ENCODE measurements at regions not wholly inside any gene's neighbourhood (a gene's known extent, or its start where the extent isn't known, plus 50 kb on each side); places are given as distances from the start of the nearest gene placed in this dataset.

DNA sequence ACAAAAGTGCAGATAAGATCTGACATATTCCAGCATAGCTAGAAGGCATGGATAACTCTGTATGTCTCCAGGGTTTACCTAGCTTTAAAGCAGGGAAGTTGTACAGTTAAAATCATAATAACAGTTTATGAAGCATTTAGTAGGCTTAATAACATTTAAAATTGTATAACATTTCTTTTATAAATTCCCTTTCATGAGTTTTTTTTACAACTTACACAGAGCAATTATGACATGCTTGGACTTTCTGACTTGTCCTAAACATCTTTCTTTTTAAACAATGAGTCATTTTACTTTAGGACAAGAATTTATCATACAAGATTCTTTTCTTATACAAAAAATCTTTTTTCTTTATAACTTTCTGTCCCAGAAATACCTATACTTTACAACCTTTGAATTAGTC lies 408.5 kb upstream of the NEGR1 start:
- Histone ChIP-seq H3K4me3 (ENCODE audit: low read depth, low read length, poor library complexity, severe bottlenecking) (no peak overlapping the region), H3K9ac (ENCODE audit: low read length) (no peak overlapping the region), H3K9me2 (ENCODE audit: low read depth, low read length) (no peaks in the 10 kb centered on the region), H3K79me2 (ENCODE audit: insufficient read depth, low read length) (no peaks in the 10 kb centered on the region), H3K4me1 (ENCODE audit: insufficient read depth, low read length, severe bottlenecking) (no peaks in the 10 kb centered on the region), H3F3A (ENCODE audit: insufficient read depth, low read length) (no peaks in the 10 kb centered on the region), H3K36me3 (ENCODE audit: insufficient read depth, low read length) (no peaks in the 10 kb centered on the region), H2AFZ (ENCODE audit: low read length) (no peak overlapping the region), H3K4me2 (ENCODE audit: low read length) (no peak overlapping the region), H3K27me3 (ENCODE audit: insufficient read depth, low read length) (no peaks in the 10 kb centered on the region), H4K20me1 (ENCODE audit: insufficient read depth, low read length) (no peaks in the 10 kb centered on the region), H3K9me3 (ENCODE audit: low read length) (peaks cover 6% of the 10 kb centered on the region; the same call in 1 of the 2 replicates), H3K27ac (ENCODE audit: low read depth, low read length, poor library complexity, severe bottlenecking) (no peak overlapping the region)
- no peak for TF ChIP-seq CTCF (IDR thresholded peaks at IDR 0.05; ENCODE audit: low read length)
- TF ChIP-seq EZH2 (IDR thresholded peaks at IDR 0.05; ENCODE audit: borderline replicate concordance, low read length): no peak

DNA sequence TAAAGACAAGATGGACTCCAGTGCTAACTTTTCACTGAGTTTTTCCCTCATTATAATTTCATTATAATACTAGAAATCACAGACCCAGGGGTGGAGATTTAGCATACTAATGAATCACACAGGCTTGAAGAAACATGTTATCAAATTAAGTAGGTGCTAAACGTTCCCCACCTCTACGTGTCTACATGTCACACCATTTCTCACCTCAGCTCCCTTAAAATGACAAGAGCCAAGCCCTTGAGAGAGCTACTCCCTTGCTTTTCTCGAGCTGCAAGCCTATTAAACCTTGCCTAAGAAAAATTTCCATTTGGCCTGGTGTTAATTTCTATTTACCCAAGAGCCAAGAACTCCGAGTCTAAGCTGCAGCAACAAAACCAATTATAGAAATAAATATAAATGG lies 396.3 kb upstream of the NEGR1 start:
- no peaks in the 10 kb centered on the region for H3F3A ChIP-seq (ENCODE audit: insufficient read depth, low read length)
- H2AFZ ChIP-seq (ENCODE audit: low read length): no peak overlapping the region
- H3K79me2 ChIP-seq (ENCODE audit: insufficient read depth, low read length): no peaks in the 10 kb centered on the region
- H4K20me1 ChIP-seq (ENCODE audit: insufficient read depth, low read length): no peaks in the 10 kb centered on the region
- H3K36me3 ChIP-seq (ENCODE audit: insufficient read depth, low read length): no peaks in the 10 kb centered on the region
- no peaks in the 10 kb centered on the region for H3K4me1 ChIP-seq (ENCODE audit: insufficient read depth, low read length, severe bottlenecking)
- H3K27me3 ChIP-seq (ENCODE audit: insufficient read depth, low read length): no peaks in the 10 kb centered on the region
- TF ChIP-seq CTCF (IDR thresholded peaks at IDR 0.05; ENCODE audit: low read length) (no peak), EZH2 (IDR thresholded peaks at IDR 0.05; ENCODE audit: borderline replicate concordance, low read length) (no peak)
- no peak overlapping the region for H3K4me3 ChIP-seq (ENCODE audit: low read depth, low read length, poor library complexity, severe bottlenecking)
- no peaks in the 10 kb centered on the region for H3K9me3 ChIP-seq (ENCODE audit: low read length)
- no peaks in the 10 kb centered on the region for H3K9me2 ChIP-seq (ENCODE audit: low read depth, low read length)
- no peak overlapping the region for H3K27ac ChIP-seq (ENCODE audit: low read depth, low read length, poor library complexity, severe bottlenecking)
- no peak overlapping the region for H3K9ac ChIP-seq (ENCODE audit: low read length)
- H3K4me2 ChIP-seq (ENCODE audit: low read length): no peak overlapping the region

DNA sequence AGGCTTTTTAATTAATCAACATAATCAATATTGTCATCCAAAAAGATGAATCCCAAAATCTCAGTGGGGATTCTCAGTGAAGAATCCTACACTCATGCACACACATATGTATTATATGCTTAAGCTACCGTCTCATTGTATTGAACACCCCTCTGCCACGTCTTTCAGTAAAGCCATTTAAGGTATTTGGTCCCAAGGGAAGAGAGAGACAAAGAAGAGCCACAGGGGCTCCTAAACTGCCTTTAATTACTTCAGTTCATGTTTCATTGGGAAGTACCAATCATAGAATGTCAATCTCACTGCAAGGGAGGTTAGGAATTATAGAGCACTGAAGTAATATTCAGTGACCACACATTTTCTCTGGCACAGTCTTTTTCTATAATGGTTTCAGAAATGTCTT lies 388.6 kb upstream of the NEGR1 start:
- no peaks in the 10 kb centered on the region for H3K4me1 ChIP-seq (ENCODE audit: insufficient read depth, low read length, severe bottlenecking)
- no peaks in the 10 kb centered on the region for H3K36me3 ChIP-seq (ENCODE audit: insufficient read depth, low read length)
- H3K4me2 ChIP-seq (ENCODE audit: low read length): no peak overlapping the region
- no peak overlapping the region for H3K4me3 ChIP-seq (ENCODE audit: low read depth, low read length, poor library complexity, severe bottlenecking)
- no peak overlapping the region for H2AFZ ChIP-seq (ENCODE audit: low read length)
- TF ChIP-seq CTCF (IDR thresholded peaks at IDR 0.05; ENCODE audit: low read length) (no peak), EZH2 (IDR thresholded peaks at IDR 0.05; ENCODE audit: borderline replicate concordance, low read length) (no peak)
- no peak overlapping the region for H3K27ac ChIP-seq (ENCODE audit: low read depth, low read length, poor library complexity, severe bottlenecking)
- H3K27me3 ChIP-seq (ENCODE audit: insufficient read depth, low read length): no peaks in the 10 kb centered on the region
- no peaks in the 10 kb centered on the region for H3K9me3 ChIP-seq (ENCODE audit: low read length)
- no peaks in the 10 kb centered on the region for H3K79me2 ChIP-seq (ENCODE audit: insufficient read depth, low read length)
- H4K20me1 ChIP-seq (ENCODE audit: insufficient read depth, low read length): no peaks in the 10 kb centered on the region
- H3K9ac ChIP-seq (ENCODE audit: low read length): no peak overlapping the region
- H3F3A ChIP-seq (ENCODE audit: insufficient read depth, low read length): no peaks in the 10 kb centered on the region
- H3K9me2 ChIP-seq (ENCODE audit: low read depth, low read length): no peaks in the 10 kb centered on the region

All from OCI-LY1 (cell line).